GM19395 (cell line): ENCODE measurements at regions not wholly inside any gene's neighbourhood (a gene's known extent, or its start where the extent isn't known, plus 50 kb on each side); places are given as distances from the start of the nearest gene placed in this dataset.
"Not testable (repeated sequence)": the region's sequence is repeated elsewhere in the genome, so short reads cannot be mapped to it uniquely, and the experiment has no call there.

ENCODE experiments used
- ATAC-seq: cut with Tn5 transposase; IDR thresholded peaks from one replicate; pipeline ENCODE4 v1.9.1; 2021; ENCODE audit warnings: mild to moderate bottlenecking, moderate library complexity; ENCODE audit not compliant: unreplicated experiment

DNA sequence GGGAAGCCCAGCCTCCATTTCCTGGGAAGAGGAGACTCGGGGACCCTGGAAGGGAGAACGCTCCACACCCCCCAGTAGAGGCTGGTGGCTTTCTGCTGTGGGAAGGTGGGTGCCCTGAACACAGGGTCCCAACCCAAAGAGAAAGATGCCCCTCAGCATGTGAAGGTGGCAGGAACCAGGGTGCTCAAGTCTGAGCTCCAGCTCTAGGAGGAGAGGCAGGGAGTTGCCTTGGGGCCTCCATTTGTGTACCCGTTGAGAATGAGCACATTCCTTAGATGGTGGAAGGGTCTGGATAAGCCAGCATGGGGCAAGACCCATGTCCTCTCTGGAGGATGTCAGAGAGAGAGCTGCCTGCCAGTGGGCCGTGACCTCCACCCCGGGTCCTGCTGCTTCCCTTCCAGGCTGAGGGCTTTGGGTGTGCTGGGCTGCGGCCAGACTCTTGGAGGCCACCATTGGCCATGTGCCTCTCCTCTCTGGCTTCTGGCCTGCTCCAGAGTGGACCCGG, 212.4 kb downstream of the TBC1D2B start:
- ATAC-seq, result no peak

- ATAC-seq, result no peak
Observed at GRCh38 chr15:77864211-77865105, 213.1 kb downstream of the TBC1D2B start.

DNA sequence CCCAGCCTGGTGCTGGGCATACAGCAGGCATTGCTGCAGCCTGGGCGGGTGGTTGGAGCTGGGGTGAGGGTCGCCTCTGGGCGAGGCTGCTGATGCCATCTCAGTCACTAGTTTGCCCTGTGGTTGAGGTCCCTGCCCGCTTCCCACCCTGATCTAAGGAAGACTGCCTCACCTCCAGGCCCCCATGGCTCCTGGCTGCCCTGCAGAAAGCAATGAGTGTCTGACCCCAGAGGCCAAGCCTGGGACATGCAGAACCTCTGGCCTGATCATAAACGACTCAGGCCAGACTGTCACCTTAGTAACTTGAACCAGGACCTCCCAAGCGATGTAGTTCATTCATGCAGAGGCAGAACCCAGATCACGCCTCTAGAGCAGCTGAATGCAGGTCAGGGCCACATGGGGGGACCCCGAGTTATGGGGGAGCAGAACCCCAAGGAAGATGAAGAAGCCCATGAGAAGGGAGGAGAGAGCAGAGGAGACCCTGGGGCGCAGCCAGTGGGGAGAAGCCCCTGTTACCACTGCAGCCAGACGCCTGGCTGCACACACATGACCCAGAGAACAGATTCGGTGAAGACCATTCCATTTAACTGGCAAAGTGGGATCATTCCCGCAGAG, 213.9 kb downstream of the TBC1D2B start:
- ATAC-seq, result no peak

- no peak for ATAC-seq
Observed at GRCh38 chr15:77862651-77863104, 214.8 kb downstream of the TBC1D2B start.

DNA sequence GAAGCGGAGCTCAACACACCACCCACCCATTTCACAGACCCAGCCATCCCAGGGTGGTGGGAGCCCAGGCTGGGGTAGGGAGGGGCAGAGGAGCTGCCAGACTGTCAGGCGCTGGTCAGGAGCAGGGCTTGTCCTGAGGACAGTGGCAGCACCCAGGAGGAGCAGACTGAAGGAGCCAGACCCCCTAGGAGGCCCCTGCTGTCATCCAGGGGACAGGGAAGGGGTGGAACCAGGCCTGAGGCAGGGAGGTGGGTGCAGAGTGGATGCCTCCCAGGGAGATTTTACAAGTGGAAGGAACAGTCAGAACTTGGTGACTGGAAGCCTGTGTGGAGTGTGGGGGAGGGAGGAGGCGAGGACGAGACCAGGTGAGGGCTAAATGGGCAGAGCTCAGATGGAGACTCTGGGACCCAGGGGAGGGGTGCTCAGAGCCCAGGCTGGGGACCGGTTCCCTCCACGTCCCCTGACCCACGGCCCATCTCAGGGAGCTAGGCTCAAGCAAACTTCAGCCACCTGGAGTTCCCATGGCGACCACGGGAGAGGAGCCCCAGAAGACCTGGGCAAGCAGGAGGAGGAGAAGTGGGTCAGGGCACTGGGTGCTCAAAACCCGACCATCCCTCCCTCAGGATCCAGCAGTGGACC, 215.4 kb downstream of the TBC1D2B start:
- ATAC-seq, result not testable (repeated sequence)

- ATAC-seq, result no peak
Observed at GRCh38 chr15:77860071-77860691, 217.3 kb downstream of the TBC1D2B start.

DNA sequence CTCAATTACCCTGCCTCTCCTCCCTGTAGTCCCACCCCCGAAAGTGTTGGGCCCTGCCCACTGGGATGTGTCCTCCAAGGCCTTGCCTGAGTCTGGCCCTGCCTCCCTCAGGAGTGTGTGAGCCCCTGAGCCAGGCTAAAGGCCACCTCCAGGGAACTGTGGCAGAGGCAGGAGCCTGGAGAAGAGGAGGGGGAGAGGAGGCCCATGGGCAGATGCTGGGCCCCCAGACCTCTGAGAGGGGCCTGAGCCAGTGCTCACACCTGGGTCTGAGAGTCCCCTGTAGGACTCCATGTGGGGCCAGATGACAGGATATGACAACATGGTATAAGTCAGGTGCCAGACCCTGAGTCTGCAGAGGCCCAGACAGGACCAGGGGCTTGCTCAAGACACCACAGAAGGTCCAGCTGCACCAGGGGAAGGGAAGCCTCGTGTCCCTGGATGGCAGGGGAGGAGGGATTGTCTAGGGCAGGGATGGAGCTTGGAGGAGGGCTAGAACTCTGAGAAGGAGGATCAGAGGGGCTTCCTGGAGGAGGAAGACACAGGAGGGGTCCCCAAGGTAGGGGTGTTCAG, 217.9 kb downstream of the TBC1D2B start:
- ATAC-seq, result no peak

DNA sequence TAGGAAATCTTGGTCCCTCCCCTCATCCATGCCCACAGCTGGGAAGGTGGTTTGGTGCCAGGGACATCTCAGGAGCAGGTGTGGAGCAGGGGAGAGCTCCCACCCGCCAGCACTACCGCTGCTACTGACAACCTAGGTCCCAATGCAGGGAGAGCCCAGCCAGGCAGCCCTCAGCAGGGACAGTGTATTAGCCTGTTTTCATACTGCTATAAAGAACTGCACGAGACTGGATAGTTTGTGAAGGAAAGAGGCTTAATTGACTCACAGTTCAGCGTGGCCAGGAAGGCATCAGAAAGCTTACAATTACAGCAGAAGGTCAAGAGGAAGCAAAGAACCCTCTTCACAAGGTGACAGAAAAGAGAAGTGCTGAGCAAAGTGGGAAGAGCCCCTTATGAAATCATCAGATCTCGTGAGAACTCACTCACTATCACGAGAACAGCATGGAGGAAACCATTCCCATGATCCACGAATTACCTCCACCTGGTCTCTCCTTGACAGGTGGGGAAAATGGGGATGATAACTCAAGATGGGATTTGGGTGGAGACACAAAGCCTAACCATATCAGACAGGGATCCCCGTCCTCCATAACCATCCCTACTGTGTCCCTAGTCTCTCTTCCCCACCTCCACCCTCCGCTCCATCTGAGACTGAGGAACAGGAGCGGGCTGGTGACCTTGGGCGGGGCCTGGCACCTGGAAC, 218.6 kb downstream of the TBC1D2B start:
- ATAC-seq, result no peak

DNA sequence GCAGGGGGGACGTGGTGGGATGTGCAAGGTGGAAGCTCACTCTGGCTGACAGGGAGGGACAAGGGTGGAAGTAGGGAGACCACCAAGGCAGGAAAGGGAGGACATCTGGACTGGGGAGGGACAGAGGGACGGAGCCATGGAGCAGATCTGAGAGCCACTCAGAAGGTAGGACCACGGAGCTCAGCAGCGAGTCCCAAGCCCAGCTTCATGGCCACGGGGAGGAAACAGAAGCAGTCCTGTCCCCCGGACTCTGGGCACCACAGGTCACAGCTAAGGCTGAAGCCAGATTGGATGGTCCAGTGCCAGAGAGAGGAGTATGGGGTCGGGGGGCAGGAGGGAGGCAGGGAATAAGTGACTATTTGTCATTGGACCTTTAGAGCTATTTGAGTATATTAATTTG, 220.1 kb downstream of the TBC1D2B start:
- no peak for ATAC-seq

DNA sequence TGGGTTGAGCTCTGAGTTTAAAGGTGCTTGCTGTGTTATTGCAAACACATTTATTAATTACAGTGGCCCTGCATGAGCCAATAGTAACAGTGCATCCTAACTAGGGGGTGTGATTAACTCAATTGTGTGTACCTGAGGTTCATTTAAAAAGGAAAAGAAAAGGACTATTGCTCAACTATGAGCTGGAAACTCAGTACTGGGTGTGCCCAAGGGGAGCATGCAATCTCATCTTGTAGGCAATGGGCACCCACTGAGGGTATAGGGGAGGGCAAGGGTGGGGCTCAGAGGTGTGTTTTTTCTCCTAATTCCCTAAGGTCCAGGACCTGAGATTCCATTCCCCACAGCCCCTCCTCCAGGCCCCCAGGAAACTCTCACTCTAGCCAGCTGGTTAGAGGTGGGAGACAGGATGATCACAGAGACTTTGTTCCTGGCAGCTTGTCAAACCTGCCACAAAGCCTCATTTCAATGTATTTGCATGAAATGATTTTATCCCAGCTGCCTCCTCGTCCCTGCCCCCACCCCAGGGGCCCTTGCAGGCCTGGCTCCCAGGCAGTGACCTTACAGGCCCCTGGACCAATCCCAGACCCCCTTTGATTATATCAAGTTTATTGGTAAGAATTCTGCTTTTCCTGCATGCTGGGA, 220.7 kb downstream of the TBC1D2B start:
- ATAC-seq, result no peak

GRCh38 chr15:77855871-77856270, 221.6 kb downstream of the TBC1D2B start:
- no peak for ATAC-seq

- ATAC-seq, result no peak
Observed at GRCh38 chr15:77854980-77855379, 222.3 kb upstream of the LINGO1 start.

DNA sequence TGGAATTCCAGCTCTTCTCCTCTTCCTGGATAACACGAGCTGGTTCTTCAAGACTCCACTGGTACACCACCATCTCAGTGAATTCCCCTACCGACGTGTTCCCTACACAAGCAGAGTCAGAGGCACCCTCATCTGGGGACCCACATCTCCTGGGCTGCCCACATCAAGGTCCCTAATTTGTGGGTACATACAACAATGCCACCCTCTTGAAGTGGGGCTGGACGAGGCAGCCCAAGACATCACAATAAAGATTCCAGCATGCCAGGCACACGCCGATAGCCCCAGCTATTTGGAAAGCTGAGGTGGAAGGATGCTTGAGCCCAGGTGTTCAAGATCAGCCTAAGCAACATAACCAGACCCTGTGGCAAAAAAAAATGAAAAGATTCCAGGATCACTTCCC, 221.2 kb upstream of the LINGO1 start:
- ATAC-seq, result no peak

DNA sequence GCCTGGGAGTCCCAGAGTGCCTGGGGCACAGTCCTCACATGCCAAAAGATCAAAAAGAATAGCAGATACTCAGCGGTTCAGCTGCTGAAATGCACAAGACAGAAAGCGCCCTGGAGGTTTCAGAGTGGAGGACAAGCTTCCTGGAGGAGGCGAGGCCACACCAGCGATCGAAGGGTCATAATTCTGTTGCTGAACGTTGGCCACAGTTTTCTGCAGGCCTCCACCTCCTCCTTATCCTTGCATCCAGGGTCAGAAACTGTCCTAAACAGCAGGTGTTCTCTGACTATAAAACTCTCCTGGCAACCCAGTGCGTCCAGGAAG, 220.3 kb upstream of the LINGO1 start:
- ATAC-seq, result no peak

GRCh38 chr15:77852241-77853007, 219.7 kb upstream of the LINGO1 start:
- no peak for ATAC-seq

DNA sequence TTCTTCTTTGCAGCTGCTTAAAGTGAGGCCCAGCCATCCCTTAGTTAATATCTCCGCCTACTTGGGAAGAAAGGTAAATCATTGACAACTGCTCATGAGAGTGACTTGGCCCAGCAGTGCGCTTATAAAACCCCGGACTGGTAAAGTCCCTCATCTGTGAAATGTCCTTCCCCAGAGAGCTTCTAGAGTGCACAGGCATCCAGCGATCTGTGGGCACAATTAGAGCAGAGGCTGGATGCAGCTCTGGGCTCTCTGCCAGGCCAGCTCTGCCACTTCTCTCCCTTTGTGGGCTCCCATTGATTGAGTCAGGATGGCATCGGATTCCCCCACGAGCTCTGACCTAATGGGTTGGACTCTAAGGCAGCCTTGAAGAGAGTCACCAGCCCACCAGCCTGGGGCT, 219.0 kb upstream of the LINGO1 start:
- ATAC-seq, result no peak

- ATAC-seq, result no peak
Observed at GRCh38 chr15:77851086-77851485, 218.4 kb upstream of the LINGO1 start.

DNA sequence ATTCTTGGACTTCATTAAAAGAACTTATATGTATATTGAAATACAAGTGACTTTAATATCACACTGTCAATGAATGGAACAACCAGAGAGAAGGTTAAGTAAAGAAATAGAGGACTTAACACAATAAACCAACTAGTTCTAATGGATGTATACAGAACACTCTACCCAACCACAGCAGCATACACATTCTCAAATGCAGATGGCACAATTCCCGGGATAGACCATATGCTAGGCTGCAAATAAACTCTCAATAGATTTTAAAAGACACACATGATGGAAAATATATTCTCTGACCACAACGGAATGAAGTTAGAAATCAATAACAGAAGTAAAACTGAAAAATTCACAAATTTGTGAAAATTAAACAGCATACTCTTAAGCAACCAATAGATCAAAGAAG, 214.3 kb upstream of the LINGO1 start:
- no peak for ATAC-seq

DNA sequence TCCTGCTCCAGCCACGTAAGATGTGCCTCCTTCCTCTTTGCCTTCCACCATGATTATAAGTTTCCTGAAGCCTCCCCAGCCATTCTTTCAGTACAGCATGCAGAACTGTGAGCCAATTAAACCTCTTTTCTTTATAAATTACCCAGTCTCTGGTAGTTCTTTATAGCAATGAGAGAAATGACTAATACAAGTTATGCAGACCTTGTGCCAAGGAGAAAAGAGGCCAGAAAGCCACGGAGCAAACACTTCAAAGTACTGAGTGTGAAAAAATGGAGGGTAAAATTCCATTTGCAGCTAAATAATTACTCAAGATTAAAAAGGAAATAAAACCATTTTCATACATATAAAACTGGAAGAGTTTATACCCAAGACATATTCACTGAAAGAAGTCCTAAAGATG, 213.6 kb upstream of the LINGO1 start:
- no peak for ATAC-seq
